ENCODE measurements at regions not wholly inside any gene's neighbourhood (a gene's known extent, or its start where the extent isn't known, plus 50 kb on each side); places are given as distances from the start of the nearest gene placed in this dataset.

DNA sequence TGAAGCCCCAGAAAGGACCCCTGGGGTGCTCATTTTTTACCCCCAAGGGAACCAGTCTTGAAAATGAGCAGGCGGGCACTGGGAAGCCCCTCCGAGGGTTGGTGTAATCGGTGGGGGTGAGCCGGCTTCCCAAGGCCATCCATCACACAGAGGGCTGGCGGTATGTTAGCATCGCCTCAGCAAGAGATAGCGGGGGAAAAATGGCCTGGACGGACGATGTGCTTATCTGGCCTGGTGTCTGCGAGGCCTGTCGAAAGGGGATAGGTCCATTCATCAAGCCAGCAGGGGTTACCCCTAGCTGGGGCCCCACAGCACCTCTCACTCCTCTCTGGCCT is 188.9 kb downstream of the IRF8 start:
- no peak for TF ChIP-seq CTCF (IDR thresholded peaks at IDR 0.05; ENCODE audit: extremely low read depth in 1 of 2, insufficient read depth in 1 of 2, low read depth in 1 of 2, low read length in 2 of 2)
- no peak for TF ChIP-seq POLR2AphosphoS5 (IDR thresholded peaks at IDR 0.05; ENCODE audit: insufficient read depth, low read depth, low read length)
- TF ChIP-seq EZH2 (IDR thresholded peaks at IDR 0.05; ENCODE audit: borderline replicate concordance, low read depth, low read length, severe bottlenecking): no peak

Measured in endothelial cell of umbilical vein (primary cell).